Activated CD4-positive, alpha-beta T cell treated with anti-CD3 and anti-CD28 coated beads, Interleukin-10, Interleukin-2, amounts not matched to agents 100 ng/mL and 50 ng/mL, durations not matched to agents 16 hours and 8 hours (primary cell): ENCODE measurements at regions not wholly inside any gene's neighbourhood (a gene's known extent, or its start where the extent isn't known, plus 50 kb on each side); places are given as distances from the start of the nearest gene placed in this dataset.

Source experiments
- DNase-seq: peaks from one replicate; pipeline ENCODE4 v3.0.0-alpha.2; 2020

GRCh38 chr12:22740656-22741355, 115.8 kb downstream of the ETNK1 start:
- DNase-seq = no peak

GRCh38 chr12:22743700-22744099, 118.7 kb downstream of the ETNK1 start:
- no peak for DNase-seq

DNA sequence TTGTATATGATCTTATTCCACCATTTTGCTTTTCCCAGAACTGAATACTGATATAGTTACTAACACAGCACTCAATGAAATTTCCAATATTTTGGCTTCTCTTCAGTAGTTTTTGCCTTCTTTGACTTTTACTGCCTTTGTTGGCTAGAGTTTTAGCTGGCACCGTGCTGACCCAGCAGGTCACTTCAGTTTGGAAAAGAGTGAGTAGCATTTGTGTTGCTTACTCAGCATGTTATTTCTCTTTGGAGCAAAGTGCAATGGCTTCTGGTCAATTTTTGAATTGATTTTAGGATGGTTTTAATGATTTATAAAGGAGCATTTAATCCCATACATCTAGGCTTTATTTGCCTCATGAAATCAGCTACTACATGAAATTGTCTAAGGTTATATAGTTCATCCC, 119.2 kb downstream of the ETNK1 start:
- no peak for DNase-seq

- no peak for DNase-seq
Observed at GRCh38 chr12:22746720-22747119, 121.7 kb downstream of the ETNK1 start.

DNA sequence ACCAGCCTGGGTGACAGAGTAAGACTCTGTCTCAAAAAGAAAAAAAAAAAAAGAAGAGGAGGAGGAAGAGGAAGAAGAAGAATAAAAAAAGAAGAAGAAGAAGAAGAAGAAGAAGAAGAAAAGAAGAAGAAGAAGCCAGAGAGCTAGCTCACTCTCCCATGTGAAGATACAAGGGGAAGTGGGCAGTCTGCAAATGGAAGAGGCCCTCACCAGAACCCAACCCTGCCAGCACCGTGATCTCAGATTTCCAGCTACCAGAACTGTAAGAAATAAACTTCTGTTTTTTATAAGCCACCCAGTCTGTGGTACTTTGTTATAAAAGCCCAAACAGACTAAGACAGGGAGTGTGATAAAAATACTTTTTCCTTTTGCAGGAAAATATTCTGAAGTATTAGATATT, 130.7 kb downstream of the ETNK1 start:
- no peak for DNase-seq

GRCh38 chr12:22759769-22760674, 135.1 kb downstream of the ETNK1 start:
- no peak for DNase-seq

GRCh38 chr12:22765421-22766130, 140.6 kb downstream of the ETNK1 start:
- DNase-seq = no peak

GRCh38 chr12:22766911-22767420, 142.0 kb downstream of the ETNK1 start:
- DNase-seq = no peak

- DNase-seq = no peak
Observed at GRCh38 chr12:22781339-22781738, 156.4 kb downstream of the ETNK1 start.

- no peak for DNase-seq
Observed at GRCh38 chr12:22787557-22787956, 162.6 kb downstream of the ETNK1 start.

DNA sequence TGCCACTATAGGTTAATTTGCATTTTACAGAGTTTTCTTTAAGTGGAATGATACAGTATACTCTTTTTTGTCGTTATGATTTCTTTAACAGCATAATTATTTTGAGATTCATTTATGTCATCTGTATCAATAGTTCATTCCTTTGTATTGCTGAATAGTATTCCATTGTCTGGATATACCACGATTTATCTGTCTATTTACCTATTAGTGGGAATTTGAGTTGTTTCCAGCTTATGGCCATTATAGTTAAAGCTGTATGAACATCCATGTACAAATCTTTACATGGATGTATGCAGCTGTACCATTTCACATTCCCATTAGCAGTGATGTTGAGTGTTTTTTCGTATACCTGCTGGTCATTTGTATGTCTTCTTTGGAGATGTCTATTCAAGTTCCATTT, 163.9 kb downstream of the ETNK1 start:
- no peak for DNase-seq

DNA sequence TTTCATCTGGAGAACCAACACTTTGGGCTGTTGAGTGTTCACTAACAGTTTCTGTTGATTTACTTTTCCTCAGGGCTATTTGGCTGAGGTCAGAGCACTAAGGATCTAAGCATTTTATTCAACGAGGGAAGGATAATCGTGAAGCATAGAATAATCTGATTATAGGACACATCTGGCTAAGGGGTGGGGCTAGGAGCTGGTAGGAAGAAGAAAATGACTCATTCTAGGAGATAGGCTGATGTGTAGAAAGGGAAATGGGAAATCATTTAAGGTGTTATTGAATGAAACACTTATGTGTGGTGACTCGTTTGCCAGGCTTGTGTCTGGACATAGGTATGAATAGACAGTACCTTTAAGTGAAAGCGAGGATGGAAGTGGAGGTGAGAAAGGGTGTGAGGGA, 167.2 kb downstream of the ETNK1 start:
- no peak for DNase-seq

GRCh38 chr12:22794017-22794416, 169.0 kb downstream of the ETNK1 start:
- no peak for DNase-seq

GRCh38 chr12:22796941-22797630, 172.1 kb downstream of the ETNK1 start:
- no peak for DNase-seq

GRCh38 chr12:22797701-22798100, 172.7 kb downstream of the ETNK1 start:
- DNase-seq = no peak

DNA sequence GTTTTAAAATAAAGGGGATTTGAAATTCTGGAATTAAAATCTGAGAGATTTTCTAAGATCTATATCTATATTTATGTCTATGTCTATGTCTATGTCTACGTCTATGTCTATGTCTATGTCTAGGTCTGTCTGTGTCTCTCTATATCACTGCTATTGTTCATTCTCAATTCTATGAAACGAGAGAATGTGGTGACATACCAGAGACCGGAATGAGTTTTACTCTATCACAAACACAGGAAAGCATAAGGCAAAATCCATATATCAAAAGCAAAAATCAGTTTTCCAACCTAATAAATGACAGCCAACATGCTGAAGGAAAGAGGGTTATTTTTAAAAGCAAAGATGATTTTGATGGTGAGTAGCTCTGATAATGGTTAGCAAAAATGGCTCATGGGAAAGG, 173.1 kb downstream of the ETNK1 start:
- DNase-seq = no peak

GRCh38 chr12:22799503-22799902, 174.5 kb downstream of the ETNK1 start:
- DNase-seq = no peak

DNA sequence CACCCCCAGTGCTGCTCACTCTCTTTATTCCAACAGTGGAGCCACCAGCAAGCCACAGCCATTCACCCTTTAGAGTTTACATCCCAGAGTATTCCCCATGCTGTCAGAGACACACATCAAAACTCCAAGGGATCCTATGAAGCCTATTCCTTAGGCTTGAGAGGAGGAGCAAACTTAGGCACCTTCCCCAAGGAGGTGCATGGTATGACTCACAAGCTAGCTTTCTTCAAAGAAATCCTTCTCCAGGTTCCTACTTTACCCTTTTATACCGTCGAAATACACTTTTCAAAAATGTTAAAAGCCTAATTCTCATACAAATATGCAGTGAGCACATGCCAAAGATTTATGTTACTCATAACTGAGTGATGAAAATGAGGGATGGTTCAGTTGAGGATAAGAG, 175.4 kb downstream of the ETNK1 start:
- no peak for DNase-seq

DNA sequence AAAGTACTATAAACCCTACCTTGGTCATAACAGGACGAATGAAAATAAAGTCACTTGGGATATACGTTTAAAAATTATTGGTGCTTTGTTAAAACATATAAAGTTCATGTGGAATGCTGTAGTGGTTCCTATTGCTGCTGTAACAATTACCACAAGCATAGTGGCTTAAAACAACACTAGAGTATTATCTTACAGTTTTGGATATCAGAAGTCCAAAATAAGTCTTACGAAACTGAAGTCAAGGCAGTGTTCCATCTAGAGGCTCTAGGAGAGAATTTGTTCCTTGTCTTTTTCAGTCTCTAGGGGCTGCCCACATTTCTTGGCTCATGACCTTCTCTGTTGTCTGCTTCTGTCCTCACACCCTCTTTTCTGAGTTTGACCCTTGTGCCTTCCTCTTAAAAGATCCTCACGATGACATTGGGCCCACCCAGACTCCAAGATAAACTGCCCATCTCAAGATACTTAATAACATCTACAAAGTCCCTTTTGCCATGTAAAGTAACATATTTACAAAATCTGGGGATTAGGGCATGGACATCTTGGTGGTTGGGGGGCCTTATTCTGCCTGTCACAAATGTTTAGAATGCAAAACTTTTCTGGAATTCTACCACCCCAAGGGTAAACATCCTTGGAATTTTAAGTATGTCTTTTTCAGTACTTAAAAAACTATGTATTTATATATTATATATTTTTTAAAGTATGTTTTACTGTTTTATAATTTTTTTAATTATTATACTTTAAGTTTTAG, 178.1 kb downstream of the ETNK1 start:
- no peak for DNase-seq

- no peak for DNase-seq
Observed at GRCh38 chr12:22803725-22804124, 178.8 kb downstream of the ETNK1 start.

GRCh38 chr12:22808860-22809259, 183.9 kb downstream of the ETNK1 start:
- DNase-seq = no peak

- no peak for DNase-seq
Observed at GRCh38 chr12:22810036-22810435, 185.1 kb downstream of the ETNK1 start.
